ENCODE measurements at regions not wholly inside any gene's neighbourhood (a gene's known extent, or its start where the extent isn't known, plus 50 kb on each side); places are given as distances from the start of the nearest gene placed in this dataset.

DNA sequence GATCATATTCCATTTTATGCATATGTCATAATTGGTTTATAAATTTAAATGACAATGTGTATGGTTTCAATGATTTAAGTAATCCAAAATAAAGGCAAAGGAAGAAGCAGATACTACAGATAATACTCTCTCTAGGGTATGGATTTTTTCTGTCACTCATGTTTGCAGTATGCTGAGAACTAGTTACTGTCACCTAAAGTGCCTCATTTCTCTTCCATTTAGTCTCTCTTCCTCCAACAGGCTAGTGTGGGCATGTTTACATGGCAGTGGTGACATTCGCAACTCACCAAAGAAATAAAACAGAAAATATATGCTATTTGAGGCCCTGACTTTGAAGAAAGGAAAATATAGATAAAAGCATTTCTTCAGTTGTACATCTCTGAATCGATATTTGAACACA is 1460.4 kb upstream of the ZEB2 start:
- TF ChIP-seq, protein P1, sequence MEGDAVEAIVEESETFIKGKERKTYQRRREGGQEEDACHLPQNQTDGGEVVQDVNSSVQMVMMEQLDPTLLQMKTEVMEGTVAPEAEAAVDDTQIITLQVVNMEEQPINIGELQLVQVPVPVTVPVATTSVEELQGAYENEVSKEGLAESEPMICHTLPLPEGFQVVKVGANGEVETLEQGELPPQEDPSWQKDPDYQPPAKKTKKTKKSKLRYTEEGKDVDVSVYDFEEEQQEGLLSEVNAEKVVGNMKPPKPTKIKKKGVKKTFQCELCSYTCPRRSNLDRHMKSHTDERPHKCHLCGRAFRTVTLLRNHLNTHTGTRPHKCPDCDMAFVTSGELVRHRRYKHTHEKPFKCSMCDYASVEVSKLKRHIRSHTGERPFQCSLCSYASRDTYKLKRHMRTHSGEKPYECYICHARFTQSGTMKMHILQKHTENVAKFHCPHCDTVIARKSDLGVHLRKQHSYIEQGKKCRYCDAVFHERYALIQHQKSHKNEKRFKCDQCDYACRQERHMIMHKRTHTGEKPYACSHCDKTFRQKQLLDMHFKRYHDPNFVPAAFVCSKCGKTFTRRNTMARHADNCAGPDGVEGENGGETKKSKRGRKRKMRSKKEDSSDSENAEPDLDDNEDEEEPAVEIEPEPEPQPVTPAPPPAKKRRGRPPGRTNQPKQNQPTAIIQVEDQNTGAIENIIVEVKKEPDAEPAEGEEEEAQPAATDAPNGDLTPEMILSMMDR (conservative IDR thresholded peaks at IDR 0.05; ENCODE audit: low read depth, low read length): no peak
- no peak for TF ChIP-seq EZH2phosphoT487 (IDR thresholded peaks at IDR 0.05; ENCODE audit: borderline replicate concordance, low read length)

Measured in PC-3 (cell line).